SU-DHL-6 (cell line): ENCODE measurements at regions not wholly inside any gene's neighbourhood (a gene's known extent, or its start where the extent isn't known, plus 50 kb on each side); places are given as distances from the start of the nearest gene placed in this dataset.

Experiments used
- H2AFZ ChIP-seq: fragments of 200-600 bp; sonication (generic); 2 replicates; pipeline ENCODE4 v1.6.1; 2014; ENCODE audit warnings: low read depth, mild to moderate bottlenecking, moderate library complexity, mixed read lengths, antibody characterized with exemption, low read length; ENCODE audit not compliant: severe bottlenecking
- H3F3A ChIP-seq: fragments of 200-600 bp; shearing (Covaris generic); 2 replicates; pipeline ENCODE4 v1.6.0; 2016; ENCODE audit warnings: antibody characterized with exemption, mild to moderate bottlenecking; ENCODE audit not compliant: insufficient read depth
- H3K27ac ChIP-seq: fragments of 200-600 bp; sonication (generic); 2 replicates; pipeline ENCODE4 v1.5.1; 2016; ENCODE audit warnings: low read depth, mild to moderate bottlenecking, low read length, moderate library complexity, mixed read lengths
- H3K27me3 ChIP-seq: fragments of 200-600 bp; sonication (generic), shearing (Covaris generic); 2 replicates; pipeline ENCODE4 v1.6.0; 2014; ENCODE audit warnings: mild to moderate bottlenecking, low read length
- H3K36me3 ChIP-seq: fragments of 200-600 bp; sonication (generic); 2 replicates; pipeline ENCODE4 v1.6.1; 2014; ENCODE audit warnings: mild to moderate bottlenecking, low read length, mixed read lengths
- H3K4me2 ChIP-seq: fragments of 300-600, 200-600 bp; shearing (Covaris generic), sonication (generic); 2 replicates; pipeline ENCODE4 v1.6.0; 2014; ENCODE audit warnings: low read length, low read depth, mild to moderate bottlenecking; ENCODE audit not compliant: poor library complexity, severe bottlenecking
- H3K4me3 ChIP-seq: fragments of 200-600 bp; sonication (generic); 2 replicates; pipeline ENCODE4 v1.5.1; 2014; ENCODE audit warnings: antibody characterized with exemption, low read length, mild to moderate bottlenecking, mixed read lengths; ENCODE audit not compliant: insufficient read depth, poor library complexity, severe bottlenecking
- H3K79me2 ChIP-seq: fragments of 200-600 bp; sonication (generic); 2 replicates; pipeline ENCODE4 v1.6.1; 2014; ENCODE audit warnings: mild to moderate bottlenecking, low read length, moderate library complexity; ENCODE audit not compliant: insufficient read depth
- H3K9ac ChIP-seq: fragments of 200-600 bp; sonication (generic); 2 replicates; pipeline ENCODE4 v1.7.0; 2014; ENCODE audit warnings: mild to moderate bottlenecking, low read length
- H3K9me2 ChIP-seq: fragments of 200-600 bp; sonication (generic); replicated peaks from 2 replicates; pipeline ENCODE4 v1.6.1; 2014; ENCODE audit warnings: low read length; ENCODE audit not compliant: insufficient read depth
- H3K9me3 ChIP-seq: fragments of 200-600 bp; sonication (generic); 2 replicates; pipeline ENCODE4 v1.6.1; 2014; ENCODE audit warnings: low read length, mixed read lengths; ENCODE audit not compliant: insufficient read depth
- H4K20me1 ChIP-seq: fragments of 200-600 bp; sonication (generic); 2 replicates; pipeline ENCODE4 v1.6.1; 2014; ENCODE audit warnings: low read depth, mild to moderate bottlenecking, antibody characterized with exemption, low read length, moderate library complexity, mixed read lengths
- CTCF ChIP-seq: fragments of 200-600 bp; sonication (generic); IDR thresholded peaks from one replicate; pipeline ENCODE4 v1.5.1; 2017; ENCODE audit warnings: antibody characterized with exemption, mild to moderate bottlenecking, low read length, moderate library complexity; ENCODE audit not compliant: insufficient read depth, poor library complexity, severe bottlenecking
- EZH2phosphoT487 ChIP-seq: fragments of 200-600 bp; sonication (generic), shearing (Covaris generic); conservative IDR thresholded peaks from 2 replicates; pipeline ENCODE4 v1.6.1; 2018; ENCODE audit warnings: mild to moderate bottlenecking, antibody characterized with exemption, low read length, moderate library complexity, mixed read lengths

DNA sequence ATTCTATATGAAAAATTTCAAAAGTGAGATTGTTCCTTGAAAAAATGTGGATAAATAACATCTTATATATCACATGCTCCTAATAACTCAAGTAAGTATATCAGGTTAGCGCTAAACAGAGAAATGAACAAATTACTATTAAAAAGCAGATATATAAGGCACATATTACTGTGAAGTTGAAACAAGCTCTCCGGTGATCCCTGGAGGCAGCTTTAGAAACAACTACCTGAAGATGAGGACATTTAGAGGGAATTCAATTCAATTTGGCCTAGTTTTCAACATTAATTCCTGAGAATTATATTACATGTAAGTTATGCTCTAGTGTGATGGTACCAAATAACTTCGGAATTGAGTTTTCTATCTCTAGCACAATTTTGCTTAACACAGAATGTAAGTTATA, 1373.6 kb upstream of the SPRY2 start:
- Histone ChIP-seq H3K27me3 (no peaks in the 10 kb centered on the region), H4K20me1 (no peaks in the 10 kb centered on the region)

DNA sequence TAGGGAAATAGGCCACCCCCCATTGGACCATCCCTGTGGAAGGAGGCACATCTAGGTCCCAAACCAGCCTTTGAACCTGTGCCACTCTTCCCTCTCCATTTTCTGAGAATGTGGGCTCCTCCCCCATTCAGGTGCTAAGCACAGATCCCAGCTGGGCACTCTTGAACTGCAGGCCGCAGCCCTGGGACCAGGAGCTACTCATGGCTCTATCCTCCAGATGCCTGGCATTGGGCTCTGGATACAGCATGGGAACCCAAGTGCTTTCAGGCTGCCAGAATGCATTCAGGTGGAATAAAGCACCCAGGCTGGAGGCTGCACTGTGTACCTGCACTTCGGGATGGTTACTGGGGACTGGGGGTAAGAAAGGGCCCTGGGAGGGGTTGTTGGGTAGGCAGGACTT, 1372.3 kb upstream of the SPRY2 start:
- Histone ChIP-seq H3K27me3 (no peaks in the 10 kb centered on the region), H3K4me3 (no peak overlapping the region), H3F3A (no peaks in the 10 kb centered on the region), H3K9me3 (no peaks in the 10 kb centered on the region), H3K79me2 (no peaks in the 10 kb centered on the region), H3K9me2 (no peaks in the 10 kb centered on the region), H4K20me1 (no peaks in the 10 kb centered on the region), H3K27ac (no peak overlapping the region), H3K9ac (no peak overlapping the region), H3K4me2 (no peak overlapping the region), H3K36me3 (no peaks in the 10 kb centered on the region), H2AFZ (no peak overlapping the region)
- no peak for TF ChIP-seq CTCF
- no peak for TF ChIP-seq EZH2phosphoT487

More for the DNA sequence above, 1373.6 kb upstream of the SPRY2 start:
- Histone ChIP-seq H3K4me3 (no peak overlapping the region), H3K9me2 (no peaks in the 10 kb centered on the region), H3K4me2 (no peak overlapping the region), H3K79me2 (no peaks in the 10 kb centered on the region), H2AFZ (no peak overlapping the region), H3K36me3 (no peaks in the 10 kb centered on the region), H3F3A (no peaks in the 10 kb centered on the region), H3K9me3 (no peaks in the 10 kb centered on the region), H3K27ac (no peak overlapping the region), H3K9ac (no peak overlapping the region)
- TF ChIP-seq EZH2phosphoT487 (no peak), CTCF (no peak)

GRCh38 chr13:81697826-81698225, 1356.9 kb upstream of the SPRY2 start:
- no peaks in the 10 kb centered on the region for H3K79me2 ChIP-seq
- H3K4me3 ChIP-seq, result no peak overlapping the region
- no peak for TF ChIP-seq EZH2phosphoT487
- TF ChIP-seq CTCF, result no peak
- H3K9ac ChIP-seq, result no peak overlapping the region
- no peak overlapping the region for H3K27ac ChIP-seq
- peaks cover 10% of the 10 kb centered on the region; the same call in 1 of the 2 replicates for H3K9me3 ChIP-seq
- no peaks in the 10 kb centered on the region for H3K36me3 ChIP-seq
- no peak overlapping the region for H3K4me2 ChIP-seq
- H3F3A ChIP-seq, result no peaks in the 10 kb centered on the region
- no peaks in the 10 kb centered on the region for H4K20me1 ChIP-seq
- H2AFZ ChIP-seq, result no peak overlapping the region
- no peaks in the 10 kb centered on the region for H3K9me2 ChIP-seq
- H3K27me3 ChIP-seq, result no peaks in the 10 kb centered on the region
